ENCODE measurements at regions not wholly inside any gene's neighbourhood (a gene's known extent, or its start where the extent isn't known, plus 50 kb on each side); places are given as distances from the start of the nearest gene placed in this dataset.
"Not testable (repeated sequence)": the region's sequence is repeated elsewhere in the genome, so short reads cannot be mapped to it uniquely, and the experiment has no call there.

DNA sequence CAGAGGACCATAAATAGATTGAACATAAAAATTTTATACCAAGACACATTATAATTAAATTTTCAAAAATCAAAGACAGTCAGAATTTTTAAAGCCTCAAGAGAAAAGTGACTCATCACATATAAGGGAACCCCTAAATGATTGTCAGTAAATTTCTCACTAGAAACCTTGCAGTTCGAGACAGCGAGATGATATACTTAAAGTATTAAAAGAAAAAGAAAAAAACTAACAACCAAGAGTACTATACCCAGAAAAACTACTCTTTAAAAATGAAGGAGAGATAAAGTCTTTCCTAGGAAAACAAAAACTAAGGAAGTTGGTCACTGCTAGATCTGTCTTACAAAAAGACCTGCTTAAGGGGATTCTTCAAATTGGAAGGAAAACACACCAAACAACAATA lies 251.4 kb upstream of the MSX2 start:
- no CpG with 5 or more reads among the region's 2 CpGs for WGBS (ENCODE audit: insufficient coverage, low lambda C conversion rate)
- no peak overlapping the region for H3K4me3 ChIP-seq (ENCODE audit: low read length)

DNA sequence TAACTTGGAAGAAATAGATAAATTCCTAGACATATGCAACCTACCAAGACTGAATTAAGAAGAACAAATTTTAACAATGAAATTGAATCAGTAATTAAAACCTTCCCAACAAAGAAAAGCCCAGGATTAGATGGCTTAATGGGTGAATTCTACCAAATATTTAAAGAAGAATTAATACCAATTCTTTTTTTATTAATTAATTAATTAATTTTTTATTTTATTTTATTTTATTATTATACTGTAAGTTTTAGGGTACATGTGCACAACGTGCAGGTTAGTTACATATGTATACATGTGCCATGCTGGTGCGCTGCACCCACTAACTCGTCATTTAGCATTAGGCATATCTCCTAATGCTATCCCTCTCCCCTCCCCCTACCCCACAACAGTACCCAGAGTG lies 248.4 kb upstream of the MSX2 start:
- H3K4me3 ChIP-seq (ENCODE audit: low read length); DNase-seq; H3K36me3 ChIP-seq (ENCODE audit: control insufficient read depth, insufficient read depth, low read length); H3K4me1 ChIP-seq (ENCODE audit: control insufficient read depth, insufficient read depth, low read length); H3K27me3 ChIP-seq (ENCODE audit: control insufficient read depth, insufficient read depth, low read length); H3K27ac ChIP-seq (ENCODE audit: low read length): not testable (repeated sequence)
- H3K9me3 ChIP-seq (ENCODE audit: control insufficient read depth, low read depth, low read length) = peaks cover 11% of the 10 kb centered on the region
- WGBS (ENCODE audit: insufficient coverage, low lambda C conversion rate) = no CpG with 5 or more reads among the region's 3 CpGs

More for the DNA sequence above, 251.4 kb upstream of the MSX2 start:
- Histone ChIP-seq H3K27ac (ENCODE audit: low read length) (no peak overlapping the region), H3K27me3 (ENCODE audit: control insufficient read depth, insufficient read depth, low read length) (no peaks in the 10 kb centered on the region), H3K9me3 (ENCODE audit: control insufficient read depth, low read depth, low read length) (peaks cover 4% of the 10 kb centered on the region), H3K36me3 (ENCODE audit: control insufficient read depth, insufficient read depth, low read length) (no peaks in the 10 kb centered on the region), H3K4me1 (ENCODE audit: control insufficient read depth, insufficient read depth, low read length) (no peaks in the 10 kb centered on the region)
- DNase-seq = no peak

DNA sequence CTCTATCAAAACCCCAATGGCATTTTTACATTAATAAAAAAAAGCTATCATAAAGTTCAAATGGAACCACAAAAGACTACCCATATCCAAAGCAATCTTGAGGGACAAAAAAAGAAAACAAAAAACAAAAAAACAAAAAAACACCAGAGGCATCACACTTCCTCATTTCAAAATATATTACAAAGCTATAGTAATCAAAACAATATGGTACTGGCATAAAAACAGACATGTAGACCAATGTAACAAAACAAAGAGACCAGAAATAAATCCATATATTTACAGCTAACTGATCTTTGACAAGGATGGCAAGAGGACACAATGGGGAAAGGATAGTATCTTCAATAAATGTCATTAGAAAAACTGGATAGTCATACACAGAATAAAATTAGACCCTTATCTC lies 245.1 kb upstream of the MSX2 start:
- Histone ChIP-seq H3K9me3 (ENCODE audit: control insufficient read depth, low read depth, low read length) (peaks cover 7% of the 10 kb centered on the region), H3K4me1 (ENCODE audit: control insufficient read depth, insufficient read depth, low read length) (no peaks in the 10 kb centered on the region), H3K27ac (ENCODE audit: low read length) (no peak overlapping the region), H3K36me3 (ENCODE audit: control insufficient read depth, insufficient read depth, low read length) (no peaks in the 10 kb centered on the region), H3K27me3 (ENCODE audit: control insufficient read depth, insufficient read depth, low read length) (no peaks in the 10 kb centered on the region), H3K4me3 (ENCODE audit: low read length) (no peak overlapping the region)
- DNase-seq = no peak

DNA sequence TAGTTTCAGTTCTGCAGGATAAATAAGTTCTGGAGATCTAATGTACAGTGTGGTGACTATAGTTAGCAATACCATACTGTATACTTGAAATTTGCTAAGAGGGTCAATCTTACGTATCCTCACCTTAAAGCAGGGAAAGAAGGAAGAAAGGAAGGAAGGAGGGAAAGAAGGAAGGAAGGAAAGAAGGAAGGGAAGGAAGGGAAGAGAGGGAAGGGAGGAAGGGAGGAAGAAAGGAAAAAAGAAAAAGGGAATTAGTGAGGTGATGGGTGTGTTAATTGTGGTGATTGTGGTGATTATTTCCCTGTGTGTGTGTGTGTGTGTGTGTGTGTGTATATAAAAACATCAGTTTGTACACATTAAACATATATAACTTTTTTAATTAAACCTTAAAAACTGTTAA lies 242.6 kb upstream of the MSX2 start:
- no peaks in the 10 kb centered on the region for H3K36me3 ChIP-seq (ENCODE audit: control insufficient read depth, insufficient read depth, low read length)
- H3K4me1 ChIP-seq (ENCODE audit: control insufficient read depth, insufficient read depth, low read length) = no peaks in the 10 kb centered on the region
- H3K4me3 ChIP-seq (ENCODE audit: low read length) = no peak overlapping the region
- H3K9me3 ChIP-seq (ENCODE audit: control insufficient read depth, low read depth, low read length) = peaks cover 7% of the 10 kb centered on the region
- 100% methylated on average over 1 of the region's 1 CpG for WGBS (ENCODE audit: insufficient coverage, low lambda C conversion rate)
- H3K27me3 ChIP-seq (ENCODE audit: control insufficient read depth, insufficient read depth, low read length) = no peaks in the 10 kb centered on the region
- H3K27ac ChIP-seq (ENCODE audit: low read length) = no peak overlapping the region
- DNase-seq = no peak

DNA sequence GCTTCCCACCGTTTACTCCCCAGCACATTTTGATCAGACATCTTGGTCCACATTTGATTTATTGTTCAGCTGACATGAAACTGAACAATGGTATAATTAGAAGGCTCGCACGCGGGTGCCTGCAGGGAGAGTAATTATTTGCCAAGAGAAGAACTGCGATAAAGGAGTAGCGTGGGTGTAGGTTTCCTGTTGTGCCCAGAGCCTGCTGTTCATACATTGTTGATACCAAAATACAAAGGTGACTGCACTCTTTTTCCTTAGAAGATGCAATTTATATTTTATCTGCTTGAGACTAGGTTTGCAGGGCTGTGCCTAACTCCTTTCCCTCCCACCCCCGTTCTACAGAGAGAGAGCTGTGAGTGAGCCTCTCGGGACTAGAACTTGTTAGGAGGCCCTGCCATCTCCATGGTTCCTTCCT lies 241.8 kb upstream of the MSX2 start:
- H3K9me3 ChIP-seq (ENCODE audit: control insufficient read depth, low read depth, low read length) = peaks cover 7% of the 10 kb centered on the region
- WGBS (ENCODE audit: insufficient coverage, low lambda C conversion rate) = 0% methylated on average over 3 of the region's 8 CpGs
- no peak overlapping the region for H3K27ac ChIP-seq (ENCODE audit: low read length)
- no peaks in the 10 kb centered on the region for H3K27me3 ChIP-seq (ENCODE audit: control insufficient read depth, insufficient read depth, low read length)
- H3K36me3 ChIP-seq (ENCODE audit: control insufficient read depth, insufficient read depth, low read length) = no peaks in the 10 kb centered on the region
- H3K4me3 ChIP-seq (ENCODE audit: low read length) = no peak overlapping the region
- peak in 1 of 2 donors; percentile 59 for DNase-seq
- no peaks in the 10 kb centered on the region for H3K4me1 ChIP-seq (ENCODE audit: control insufficient read depth, insufficient read depth, low read length)

DNA sequence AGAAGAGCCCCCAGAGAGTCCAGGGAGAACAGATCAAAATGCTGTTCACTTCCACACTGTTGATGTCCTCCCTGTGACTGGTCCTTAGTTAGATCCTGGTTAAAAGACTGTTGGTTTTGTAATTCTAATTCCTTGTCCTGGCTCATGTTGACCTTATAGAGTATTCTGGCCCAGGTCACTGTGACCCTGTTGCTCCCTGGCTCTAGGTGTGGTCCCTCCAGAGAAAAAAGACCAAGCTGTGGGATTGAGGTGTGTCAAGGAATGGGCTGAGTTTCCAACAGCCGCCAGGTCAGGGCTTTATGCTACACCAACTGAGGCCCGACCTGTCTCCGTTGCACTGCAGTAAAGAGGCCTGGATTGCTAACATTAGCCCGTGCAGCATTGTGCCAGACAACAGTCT lies 241.0 kb upstream of the MSX2 start:
- Histone ChIP-seq H3K36me3 (ENCODE audit: control insufficient read depth, insufficient read depth, low read length) (no peaks in the 10 kb centered on the region), H3K9me3 (ENCODE audit: control insufficient read depth, low read depth, low read length) (peaks cover 7% of the 10 kb centered on the region), H3K27ac (ENCODE audit: low read length) (no peak overlapping the region), H3K27me3 (ENCODE audit: control insufficient read depth, insufficient read depth, low read length) (no peaks in the 10 kb centered on the region), H3K4me3 (ENCODE audit: low read length) (no peak overlapping the region), H3K4me1 (ENCODE audit: control insufficient read depth, insufficient read depth, low read length) (no peaks in the 10 kb centered on the region)
- no CpG with 5 or more reads among the region's 4 CpGs for WGBS (ENCODE audit: insufficient coverage, low lambda C conversion rate)
- DNase-seq = no peak

DNA sequence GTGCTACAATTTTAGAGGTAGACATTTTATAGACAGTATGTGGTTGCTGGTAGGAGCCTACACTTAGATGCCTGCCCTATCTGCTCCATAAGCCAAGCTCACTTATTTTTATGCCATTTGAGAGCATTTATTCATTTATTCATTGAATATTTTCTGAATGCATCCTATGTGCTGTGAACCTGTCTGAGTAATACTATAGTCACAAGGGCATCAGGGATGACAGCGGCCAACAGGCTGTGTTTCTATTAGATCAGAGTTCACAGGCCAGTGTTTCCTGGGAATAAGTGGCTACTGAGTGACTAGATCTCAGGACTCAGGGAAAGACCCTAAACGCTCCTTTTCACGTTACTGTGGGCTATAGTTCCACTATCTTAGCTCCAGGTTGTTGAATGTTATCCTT lies 235.2 kb upstream of the MSX2 start:
- Histone ChIP-seq H3K4me3 (ENCODE audit: low read length) (no peak overlapping the region), H3K36me3 (ENCODE audit: control insufficient read depth, insufficient read depth, low read length) (no peaks in the 10 kb centered on the region), H3K9me3 (ENCODE audit: control insufficient read depth, low read depth, low read length) (no peaks in the 10 kb centered on the region), H3K4me1 (ENCODE audit: control insufficient read depth, insufficient read depth, low read length) (no peaks in the 10 kb centered on the region), H3K27ac (ENCODE audit: low read length) (no peak overlapping the region), H3K27me3 (ENCODE audit: control insufficient read depth, insufficient read depth, low read length) (no peaks in the 10 kb centered on the region)
- WGBS (ENCODE audit: insufficient coverage, low lambda C conversion rate) = no CpG with 5 or more reads among the region's 3 CpGs
- DNase-seq = no peak

DNA sequence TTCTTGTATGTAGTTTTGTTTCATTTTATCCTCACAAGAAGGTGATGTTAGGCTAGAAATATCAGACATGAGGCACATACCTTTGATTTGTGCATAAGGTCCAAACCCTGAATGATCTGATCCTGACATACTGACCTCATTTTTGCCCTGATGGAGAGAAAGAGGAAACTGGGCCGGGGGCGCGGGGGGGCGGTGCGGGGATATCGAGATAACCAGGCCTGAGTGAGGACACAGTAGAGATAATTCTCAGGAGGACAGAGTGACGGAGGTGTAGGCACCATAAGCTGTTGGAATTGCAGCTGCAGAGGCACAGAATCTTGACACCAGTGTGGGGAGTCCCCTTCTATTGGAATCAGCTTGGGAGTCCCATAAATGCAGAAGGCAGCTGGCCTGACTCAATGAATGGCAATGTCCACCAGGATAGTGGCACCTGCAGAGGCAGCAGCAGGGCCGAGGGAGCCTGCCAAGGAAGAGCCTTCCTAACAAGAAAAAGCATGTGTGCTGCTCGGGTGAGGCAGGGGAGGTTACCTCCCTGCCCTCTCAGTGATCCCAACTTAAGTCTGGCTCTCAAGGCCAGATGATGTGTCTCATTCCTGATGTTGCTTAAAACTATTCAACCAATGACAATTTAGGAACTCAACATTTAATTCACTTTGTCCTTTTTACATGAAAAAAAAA lies 234.3 kb upstream of the MSX2 start:
- no CpG with 5 or more reads among the region's 9 CpGs for WGBS (ENCODE audit: insufficient coverage, low lambda C conversion rate)
- DNase-seq = no peak
- no peaks in the 10 kb centered on the region for H3K36me3 ChIP-seq (ENCODE audit: control insufficient read depth, insufficient read depth, low read length)
- no peaks in the 10 kb centered on the region for H3K9me3 ChIP-seq (ENCODE audit: control insufficient read depth, low read depth, low read length)
- H3K4me1 ChIP-seq (ENCODE audit: control insufficient read depth, insufficient read depth, low read length) = no peaks in the 10 kb centered on the region
- H3K27ac ChIP-seq (ENCODE audit: low read length) = no peak overlapping the region
- no peak overlapping the region for H3K4me3 ChIP-seq (ENCODE audit: low read length)
- H3K27me3 ChIP-seq (ENCODE audit: control insufficient read depth, insufficient read depth, low read length) = no peaks in the 10 kb centered on the region

DNA sequence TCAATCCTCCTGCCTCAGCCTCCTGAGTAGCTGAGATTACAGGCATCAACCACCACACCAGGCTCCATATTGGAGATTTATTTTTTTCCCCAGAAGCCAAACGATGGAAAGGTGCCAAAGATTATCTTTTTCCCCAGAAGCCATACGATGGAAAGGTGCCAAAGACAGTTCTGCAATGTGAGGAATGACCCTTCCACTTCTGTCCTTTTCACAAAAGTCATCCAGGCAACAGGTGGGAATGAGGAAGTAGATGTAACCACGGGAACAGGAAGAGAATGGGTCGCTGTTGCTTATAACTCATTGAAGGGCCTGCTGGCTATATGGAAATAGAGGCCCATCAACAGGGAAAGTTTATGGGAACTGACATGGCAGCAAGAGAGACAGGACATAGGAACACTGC lies 233.7 kb upstream of the MSX2 start:
- H3K4me1 ChIP-seq (ENCODE audit: control insufficient read depth, insufficient read depth, low read length) = no peaks in the 10 kb centered on the region
- no peak for DNase-seq
- H3K27me3 ChIP-seq (ENCODE audit: control insufficient read depth, insufficient read depth, low read length) = no peaks in the 10 kb centered on the region
- H3K36me3 ChIP-seq (ENCODE audit: control insufficient read depth, insufficient read depth, low read length) = no peaks in the 10 kb centered on the region
- no peaks in the 10 kb centered on the region for H3K9me3 ChIP-seq (ENCODE audit: control insufficient read depth, low read depth, low read length)
- H3K4me3 ChIP-seq (ENCODE audit: low read length) = no peak overlapping the region
- H3K27ac ChIP-seq (ENCODE audit: low read length) = no peak overlapping the region
- 50% methylated on average over 1 of the region's 4 CpGs for WGBS (ENCODE audit: insufficient coverage, low lambda C conversion rate)

DNA sequence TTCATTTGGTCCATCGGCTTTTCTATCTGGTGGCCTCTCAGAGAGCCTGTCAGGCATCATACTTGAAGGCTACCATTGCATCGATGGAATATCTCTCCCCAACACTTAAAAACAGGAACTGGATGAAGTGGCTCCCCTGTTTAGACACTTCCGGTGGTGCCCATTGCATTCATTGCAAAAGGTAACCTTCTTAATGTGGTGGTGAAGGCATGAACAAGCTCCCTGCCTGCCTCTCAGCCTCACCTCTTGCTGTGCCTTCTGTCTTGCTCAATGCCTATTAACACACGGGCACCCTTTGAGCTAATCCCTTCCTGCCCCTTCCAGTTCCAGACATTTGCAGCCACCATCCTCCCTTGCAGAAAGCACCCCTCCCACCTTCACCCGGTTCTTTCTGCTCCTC lies 233.1 kb upstream of the MSX2 start:
- DNase-seq = no peak
- Histone ChIP-seq H3K9me3 (ENCODE audit: control insufficient read depth, low read depth, low read length) (no peaks in the 10 kb centered on the region), H3K36me3 (ENCODE audit: control insufficient read depth, insufficient read depth, low read length) (no peaks in the 10 kb centered on the region), H3K4me3 (ENCODE audit: low read length) (no peak overlapping the region), H3K27me3 (ENCODE audit: control insufficient read depth, insufficient read depth, low read length) (no peaks in the 10 kb centered on the region), H3K27ac (ENCODE audit: low read length) (no peak overlapping the region), H3K4me1 (ENCODE audit: control insufficient read depth, insufficient read depth, low read length) (no peaks in the 10 kb centered on the region)
- 83% methylated on average over 2 of the region's 5 CpGs for WGBS (ENCODE audit: insufficient coverage, low lambda C conversion rate)

DNA sequence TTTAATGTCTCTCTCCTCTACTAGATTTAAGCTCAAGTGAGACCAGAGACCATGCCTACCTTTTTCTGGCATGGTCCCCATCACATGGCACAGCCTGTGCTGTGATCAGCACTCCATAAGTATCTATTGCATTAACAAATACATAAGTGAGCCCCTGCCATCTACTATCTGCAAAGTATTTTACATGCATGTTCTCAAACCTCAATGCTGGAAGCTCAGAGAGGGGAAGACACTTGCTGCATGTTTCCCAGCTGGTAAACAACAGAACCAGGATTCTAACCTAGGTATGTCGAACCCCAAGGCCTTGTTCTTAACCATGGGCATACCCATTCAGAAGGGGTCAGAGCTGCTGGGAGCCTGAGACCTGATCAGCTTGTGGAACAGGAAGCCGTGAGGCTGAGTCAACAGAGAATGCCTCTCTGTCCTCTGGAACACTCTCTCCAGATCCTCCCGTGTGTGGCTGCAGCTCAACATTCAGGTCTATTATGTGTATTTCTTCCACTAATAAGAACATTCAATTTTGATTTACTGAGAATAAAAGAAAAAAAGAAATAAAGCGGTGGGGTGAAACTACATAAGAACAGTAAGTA lies 232.5 kb upstream of the MSX2 start:
- no peak for DNase-seq
- no peaks in the 10 kb centered on the region for H3K4me1 ChIP-seq (ENCODE audit: control insufficient read depth, insufficient read depth, low read length)
- no peak overlapping the region for H3K27ac ChIP-seq (ENCODE audit: low read length)
- 70% methylated on average over 2 of the region's 4 CpGs for WGBS (ENCODE audit: insufficient coverage, low lambda C conversion rate)
- H3K36me3 ChIP-seq (ENCODE audit: control insufficient read depth, insufficient read depth, low read length) = no peaks in the 10 kb centered on the region
- no peak overlapping the region for H3K4me3 ChIP-seq (ENCODE audit: low read length)
- H3K27me3 ChIP-seq (ENCODE audit: control insufficient read depth, insufficient read depth, low read length) = no peaks in the 10 kb centered on the region
- H3K9me3 ChIP-seq (ENCODE audit: control insufficient read depth, low read depth, low read length) = no peaks in the 10 kb centered on the region
